ENCODE measurements at regions not wholly inside any gene's neighbourhood (a gene's known extent, or its start where the extent isn't known, plus 50 kb on each side); places are given as distances from the start of the nearest gene placed in this dataset.

DNA sequence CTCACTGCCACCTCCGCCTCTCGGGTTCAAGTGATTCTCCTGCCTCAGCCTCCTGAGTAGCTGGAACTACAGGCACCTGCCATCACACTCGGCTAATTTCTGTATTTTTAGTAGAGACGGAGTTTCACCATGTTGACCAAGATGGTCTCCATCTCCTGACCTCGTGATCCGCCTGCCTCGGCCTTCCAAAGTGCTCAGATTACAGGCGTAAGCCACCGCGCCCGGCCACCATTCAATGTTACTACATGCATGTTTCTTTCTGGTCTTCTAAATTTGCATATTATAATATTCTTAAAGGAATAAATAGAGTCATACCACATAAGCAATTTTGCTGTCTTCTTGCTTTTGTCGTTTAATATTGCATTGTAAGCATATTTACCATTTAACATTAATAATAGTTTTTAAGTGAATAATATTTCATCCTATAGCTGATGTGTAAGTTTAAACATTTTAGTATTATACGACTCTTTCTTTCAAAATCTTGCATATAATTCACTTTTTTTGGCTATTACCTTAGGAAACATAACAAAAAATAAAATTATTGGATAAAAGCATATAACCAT is 1270.4 kb downstream of the ADGRL3 start:
- DNase-seq (ENCODE audit: insufficient read length, low spot score) = no peak
- TF ChIP-seq POLR2A (IDR thresholded peaks at IDR 0.05; ENCODE audit: low read depth, low read length) (no peak), POLR2AphosphoS5 (IDR thresholded peaks at IDR 0.05; ENCODE audit: low read depth, low read length) (no peak), PAX5 (IDR thresholded peaks at IDR 0.05; ENCODE audit: insufficient read depth, low read length, severe bottlenecking) (no peak), SPI1 (IDR thresholded peaks at IDR 0.05; ENCODE audit: low read depth, low read length) (no peak), TAF1 (IDR thresholded peaks at IDR 0.05; ENCODE audit: low read depth, low read length) (no peak), POU2F2 (IDR thresholded peaks at IDR 0.05; ENCODE audit: low read depth, low read length) (no peak)
- no peak for FAIRE-seq

DNA sequence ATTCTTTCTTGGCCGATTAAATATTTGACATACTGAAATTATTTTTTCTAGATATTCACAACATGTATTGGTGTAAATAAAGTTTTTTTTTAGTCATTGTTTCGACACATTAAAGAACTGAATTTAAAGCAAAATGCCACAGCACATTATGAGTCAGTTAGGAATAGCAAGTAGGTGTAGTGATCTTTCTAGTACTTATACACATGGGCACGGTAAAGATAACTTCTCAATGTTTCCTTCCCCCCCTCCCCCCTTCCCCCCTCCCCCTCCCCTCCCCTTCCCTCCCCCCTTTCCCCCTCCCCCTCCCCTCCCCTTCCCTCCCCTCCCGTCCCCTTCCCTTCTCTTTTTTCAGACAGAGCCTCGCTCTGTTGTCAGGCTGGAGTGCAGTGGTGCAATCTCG is 1269.9 kb downstream of the ADGRL3 start:
- TF ChIP-seq POLR2AphosphoS5 (IDR thresholded peaks at IDR 0.05; ENCODE audit: low read depth, low read length) (no peak), TAF1 (IDR thresholded peaks at IDR 0.05; ENCODE audit: low read depth, low read length) (no peak), PAX5 (IDR thresholded peaks at IDR 0.05; ENCODE audit: insufficient read depth, low read length, severe bottlenecking) (no peak), POLR2A (IDR thresholded peaks at IDR 0.05; ENCODE audit: low read depth, low read length) (no peak), SPI1 (IDR thresholded peaks at IDR 0.05; ENCODE audit: low read depth, low read length) (no peak), POU2F2 (IDR thresholded peaks at IDR 0.05; ENCODE audit: low read depth, low read length) (no peak)
- DNase-seq (ENCODE audit: insufficient read length, low spot score) (no peak), FAIRE-seq (no peak)

DNA sequence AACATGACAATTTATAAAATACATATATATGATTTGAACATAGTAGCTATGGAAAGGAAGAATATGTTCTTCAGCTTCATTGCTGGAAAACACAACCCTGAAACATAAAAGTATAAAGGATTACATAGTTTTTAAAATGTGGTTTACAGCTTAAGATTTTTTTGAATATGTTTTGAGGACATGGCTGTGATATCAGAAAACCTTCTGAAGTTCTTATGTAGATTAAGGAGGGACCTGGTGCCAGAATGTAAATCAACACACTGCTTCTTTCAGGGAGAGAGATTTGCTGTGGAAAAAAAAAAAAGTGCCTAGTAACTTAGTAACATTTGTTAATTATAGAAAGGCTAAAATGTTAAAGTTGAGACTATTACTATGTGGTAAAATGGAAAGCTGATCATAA is 1261.8 kb downstream of the ADGRL3 start:
- no peak for FAIRE-seq
- TF ChIP-seq POU2F2 (IDR thresholded peaks at IDR 0.05; ENCODE audit: low read depth, low read length) (no peak), POLR2AphosphoS5 (IDR thresholded peaks at IDR 0.05; ENCODE audit: low read depth, low read length) (no peak), POLR2A (IDR thresholded peaks at IDR 0.05; ENCODE audit: low read depth, low read length) (no peak), SPI1 (IDR thresholded peaks at IDR 0.05; ENCODE audit: low read depth, low read length) (no peak), PAX5 (IDR thresholded peaks at IDR 0.05; ENCODE audit: insufficient read depth, low read length, severe bottlenecking) (no peak)
- no peak for DNase-seq (ENCODE audit: insufficient read length, low spot score)

DNA sequence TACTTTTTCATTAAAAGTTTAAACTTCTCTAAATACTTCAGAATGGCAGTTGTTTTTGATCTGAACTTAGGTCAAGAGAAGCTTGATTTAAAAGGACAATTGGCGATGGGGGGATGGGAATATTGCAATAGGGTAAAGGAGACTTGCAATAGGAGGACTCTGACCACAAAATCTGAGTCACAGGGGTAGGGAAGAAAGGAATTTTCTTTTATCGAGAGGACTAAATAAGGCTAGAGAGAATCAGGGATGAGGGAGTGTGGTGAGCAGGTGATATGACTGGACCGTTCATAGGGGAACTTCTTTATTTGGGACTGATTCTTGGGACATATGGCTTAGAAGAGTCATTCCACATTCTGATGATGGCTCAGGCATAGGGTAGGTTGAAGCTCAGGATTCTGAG is 1260.2 kb downstream of the ADGRL3 start:
- FAIRE-seq (no peak), DNase-seq (ENCODE audit: insufficient read length, low spot score) (no peak)
- TF ChIP-seq TAF1 (IDR thresholded peaks at IDR 0.05; ENCODE audit: low read depth, low read length) = no peak
- no peak for TF ChIP-seq PAX5 (IDR thresholded peaks at IDR 0.05; ENCODE audit: insufficient read depth, low read length, severe bottlenecking)
- no peak for TF ChIP-seq POU2F2 (IDR thresholded peaks at IDR 0.05; ENCODE audit: low read depth, low read length)
- TF ChIP-seq POLR2AphosphoS5 (IDR thresholded peaks at IDR 0.05; ENCODE audit: low read depth, low read length) = no peak
- TF ChIP-seq SPI1 (IDR thresholded peaks at IDR 0.05; ENCODE audit: low read depth, low read length) = no peak
- TF ChIP-seq POLR2A (IDR thresholded peaks at IDR 0.05; ENCODE audit: low read depth, low read length) = no peak

DNA sequence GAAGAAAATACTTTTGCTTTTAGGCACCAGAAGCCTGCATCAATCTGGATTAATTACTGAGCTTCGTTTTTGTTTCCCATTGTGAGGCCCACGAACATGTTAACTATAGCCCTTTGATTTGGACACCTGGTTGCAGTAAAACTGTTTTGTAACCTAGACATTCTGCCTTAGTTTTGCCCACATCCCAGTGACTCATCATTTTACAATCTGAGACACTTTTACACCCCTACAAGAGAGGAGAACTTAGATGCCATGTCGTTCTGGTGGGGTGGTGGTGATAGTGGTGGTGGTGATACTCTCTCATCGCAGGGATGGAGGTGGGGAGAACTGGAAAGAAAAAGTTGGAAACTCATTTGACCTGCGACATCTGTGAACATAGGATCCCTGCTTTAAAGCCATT is 1257.2 kb downstream of the ADGRL3 start:
- TF ChIP-seq POLR2AphosphoS5 (IDR thresholded peaks at IDR 0.05; ENCODE audit: low read depth, low read length) = no peak
- TF ChIP-seq PAX5 (IDR thresholded peaks at IDR 0.05; ENCODE audit: insufficient read depth, low read length, severe bottlenecking) = no peak
- TF ChIP-seq POLR2A (IDR thresholded peaks at IDR 0.05; ENCODE audit: low read depth, low read length) = no peak
- no peak for FAIRE-seq
- no peak for DNase-seq (ENCODE audit: insufficient read length, low spot score)

DNA sequence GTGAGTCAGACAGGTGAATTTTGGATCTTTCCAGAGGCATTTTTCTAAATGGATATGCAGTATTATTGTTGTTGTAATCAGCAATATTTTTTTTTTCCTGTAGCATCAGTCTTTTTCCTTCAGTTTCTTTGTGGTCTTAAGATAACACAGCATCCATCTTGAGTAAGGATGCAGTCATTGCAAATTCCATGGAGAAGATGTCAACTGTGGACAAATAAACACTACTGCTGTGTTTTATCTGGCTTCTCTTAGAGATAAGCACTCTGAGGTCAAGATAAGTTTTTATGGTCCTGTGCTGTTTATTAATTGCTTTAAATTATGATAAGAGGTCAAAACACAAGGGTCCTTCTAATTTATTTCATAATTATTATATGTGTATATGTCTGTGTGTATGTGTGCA is 1255.7 kb downstream of the ADGRL3 start:
- TF ChIP-seq POLR2AphosphoS5 (IDR thresholded peaks at IDR 0.05; ENCODE audit: low read depth, low read length) = no peak
- no peak for TF ChIP-seq SPI1 (IDR thresholded peaks at IDR 0.05; ENCODE audit: low read depth, low read length)
- TF ChIP-seq POU2F2 (IDR thresholded peaks at IDR 0.05; ENCODE audit: low read depth, low read length) = no peak
- TF ChIP-seq TAF1 (IDR thresholded peaks at IDR 0.05; ENCODE audit: low read depth, low read length) = no peak
- TF ChIP-seq PAX5 (IDR thresholded peaks at IDR 0.05; ENCODE audit: insufficient read depth, low read length, severe bottlenecking) = no peak
- no peak for TF ChIP-seq POLR2A (IDR thresholded peaks at IDR 0.05; ENCODE audit: low read depth, low read length)
- FAIRE-seq (no peak), DNase-seq (ENCODE audit: insufficient read length, low spot score) (no peak)

DNA sequence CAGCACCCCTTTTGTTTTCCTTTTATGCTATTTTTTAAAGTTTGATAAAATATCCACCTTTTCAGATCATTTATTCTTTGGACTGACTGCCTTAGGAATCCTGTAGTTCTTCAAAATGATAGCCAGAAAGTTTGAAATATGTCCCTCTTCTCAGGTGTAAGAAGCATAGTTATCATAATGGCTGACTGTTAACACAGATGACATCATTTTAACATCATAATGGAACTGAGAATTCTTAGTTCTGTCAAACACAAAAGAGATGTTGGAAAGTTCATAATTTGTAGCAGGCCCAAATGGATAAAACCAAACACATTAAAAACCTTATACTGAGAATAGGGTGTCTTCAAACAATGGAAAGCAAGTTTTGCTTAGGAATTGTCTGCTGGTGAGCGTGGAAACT is 1254.4 kb downstream of the ADGRL3 start:
- DNase-seq (ENCODE audit: insufficient read length, low spot score) (no peak), FAIRE-seq (no peak)
- TF ChIP-seq POLR2AphosphoS5 (IDR thresholded peaks at IDR 0.05; ENCODE audit: low read depth, low read length) (no peak), TAF1 (IDR thresholded peaks at IDR 0.05; ENCODE audit: low read depth, low read length) (no peak), POLR2A (IDR thresholded peaks at IDR 0.05; ENCODE audit: low read depth, low read length) (no peak), POU2F2 (IDR thresholded peaks at IDR 0.05; ENCODE audit: low read depth, low read length) (no peak), PAX5 (IDR thresholded peaks at IDR 0.05; ENCODE audit: insufficient read depth, low read length, severe bottlenecking) (no peak), SPI1 (IDR thresholded peaks at IDR 0.05; ENCODE audit: low read depth, low read length) (no peak)

DNA sequence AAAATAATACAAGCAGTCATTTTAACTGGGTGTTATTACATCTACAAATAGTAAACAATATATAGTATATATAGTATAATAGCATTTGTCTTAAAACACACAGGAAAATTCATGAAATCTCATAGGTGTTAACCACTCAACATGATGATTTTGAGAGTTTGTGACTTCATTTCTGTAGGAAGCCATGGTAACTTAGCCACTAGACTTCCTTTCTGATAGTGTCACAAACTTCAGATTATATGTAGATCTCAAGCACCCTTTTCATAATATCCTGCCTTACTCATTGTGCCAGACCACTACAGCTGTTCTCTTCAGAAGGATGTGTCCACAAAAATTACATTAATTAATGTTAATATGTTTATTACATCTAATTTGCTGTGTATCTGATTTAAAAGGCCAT is 1250.6 kb downstream of the ADGRL3 start:
- FAIRE-seq = no peak
- DNase-seq (ENCODE audit: insufficient read length, low spot score) = no peak

DNA sequence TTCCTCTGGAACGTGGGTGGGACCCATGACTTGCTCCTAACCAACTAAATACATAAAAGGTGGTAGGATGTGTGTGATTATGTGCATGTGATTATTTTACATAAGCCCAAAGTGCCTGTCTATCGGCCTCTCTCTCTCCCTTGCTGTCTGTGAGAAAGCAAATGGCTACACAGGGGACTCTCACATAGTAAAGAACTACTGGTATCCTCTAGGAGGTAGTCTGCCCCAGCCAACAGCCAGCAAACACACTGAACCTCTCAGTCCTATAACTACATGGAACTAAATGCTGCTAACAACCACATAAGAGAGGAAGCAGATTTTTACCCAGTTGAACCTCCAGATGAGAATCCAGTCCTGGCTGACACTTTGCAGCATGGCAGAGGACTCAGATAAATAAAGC is 1249.4 kb downstream of the ADGRL3 start:
- DNase-seq (ENCODE audit: insufficient read length, low spot score) (no peak), FAIRE-seq (no peak)
- TF ChIP-seq POLR2AphosphoS5 (IDR thresholded peaks at IDR 0.05; ENCODE audit: low read depth, low read length) = no peak
- TF ChIP-seq PAX5 (IDR thresholded peaks at IDR 0.05; ENCODE audit: insufficient read depth, low read length, severe bottlenecking) = no peak
- no peak for TF ChIP-seq POLR2A (IDR thresholded peaks at IDR 0.05; ENCODE audit: low read depth, low read length)
- no peak for TF ChIP-seq POU2F2 (IDR thresholded peaks at IDR 0.05; ENCODE audit: low read depth, low read length)
- no peak for TF ChIP-seq TAF1 (IDR thresholded peaks at IDR 0.05; ENCODE audit: low read depth, low read length)
- no peak for TF ChIP-seq SPI1 (IDR thresholded peaks at IDR 0.05; ENCODE audit: low read depth, low read length)

More for the DNA sequence above, 1250.6 kb downstream of the ADGRL3 start:
- TF ChIP-seq POU2F2 (IDR thresholded peaks at IDR 0.05; ENCODE audit: low read depth, low read length) (no peak), PAX5 (IDR thresholded peaks at IDR 0.05; ENCODE audit: insufficient read depth, low read length, severe bottlenecking) (no peak), TAF1 (IDR thresholded peaks at IDR 0.05; ENCODE audit: low read depth, low read length) (no peak), SPI1 (IDR thresholded peaks at IDR 0.05; ENCODE audit: low read depth, low read length) (no peak), POLR2AphosphoS5 (IDR thresholded peaks at IDR 0.05; ENCODE audit: low read depth, low read length) (no peak)

DNA sequence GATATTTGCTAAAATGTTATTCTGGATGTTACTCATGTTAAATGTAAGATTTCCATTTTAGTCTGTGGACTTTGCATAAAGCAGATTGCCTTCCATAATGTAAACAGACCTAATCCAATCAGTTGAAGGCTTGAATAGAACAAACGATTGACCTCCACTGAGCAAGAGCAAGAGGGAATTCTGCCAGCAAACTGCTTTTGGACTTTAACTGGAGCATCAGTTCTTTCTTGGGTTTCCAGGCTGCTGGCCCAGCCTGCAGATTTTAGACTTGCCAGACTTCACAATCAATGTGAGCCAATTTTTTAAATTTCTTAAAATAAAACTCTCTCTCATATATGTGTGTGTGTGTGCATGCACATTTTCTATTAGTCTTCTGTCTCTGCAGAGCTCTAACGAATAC is 1248.8 kb downstream of the ADGRL3 start:
- DNase-seq (ENCODE audit: insufficient read length, low spot score) (no peak), FAIRE-seq (no peak)
- TF ChIP-seq POLR2A (IDR thresholded peaks at IDR 0.05; ENCODE audit: low read depth, low read length) = no peak
- no peak for TF ChIP-seq POLR2AphosphoS5 (IDR thresholded peaks at IDR 0.05; ENCODE audit: low read depth, low read length)
- no peak for TF ChIP-seq SPI1 (IDR thresholded peaks at IDR 0.05; ENCODE audit: low read depth, low read length)
- no peak for TF ChIP-seq TAF1 (IDR thresholded peaks at IDR 0.05; ENCODE audit: low read depth, low read length)
- TF ChIP-seq POU2F2 (IDR thresholded peaks at IDR 0.05; ENCODE audit: low read depth, low read length) = no peak
- no peak for TF ChIP-seq PAX5 (IDR thresholded peaks at IDR 0.05; ENCODE audit: insufficient read depth, low read length, severe bottlenecking)
